ENCODE measurements at regions not wholly inside any gene's neighbourhood (a gene's known extent, or its start where the extent isn't known, plus 50 kb on each side); places are given as distances from the start of the nearest gene placed in this dataset.
"Not testable (repeated sequence)": the region's sequence is repeated elsewhere in the genome, so short reads cannot be mapped to it uniquely, and the experiment has no call there.

- no peak for DNase-seq
Measured at GRCh38 chr2:215793747-215794595, 219.4 kb downstream of the MREG start.

- DNase-seq, result no peak
Measured at GRCh38 chr2:215791481-215791937, 221.8 kb downstream of the MREG start.

GRCh38 chr2:215790523-215791421 is 222.6 kb downstream of the MREG start:
- DNase-seq, result no peak

- no peak for DNase-seq
Measured at GRCh38 chr2:215787565-215788178, 225.7 kb downstream of the MREG start.

GRCh38 chr2:215787025-215787424 is 226.3 kb downstream of the MREG start:
- no peak for DNase-seq

GRCh38 chr2:215784371-215784783 is 229.0 kb downstream of the MREG start:
- no peak for DNase-seq

GRCh38 chr2:215783640-215784039 is 229.7 kb downstream of the MREG start:
- DNase-seq, result not testable (repeated sequence)

GRCh38 chr2:215782965-215783364 is 230.4 kb downstream of the MREG start:
- no peak for DNase-seq

- DNase-seq, result no peak
Measured at GRCh38 chr2:215782295-215782694, 231.1 kb downstream of the MREG start.

- DNase-seq, result no peak
Measured at GRCh38 chr2:215780907-215781685, 232.3 kb downstream of the MREG start.

GRCh38 chr2:215780313-215780712 is 233.0 kb downstream of the MREG start:
- no peak for DNase-seq

- no peak for DNase-seq
Measured at GRCh38 chr2:215779912-215780311, 233.4 kb downstream of the MREG start.

GRCh38 chr2:215777465-215778044 is 235.8 kb downstream of the MREG start:
- DNase-seq, result no peak

GRCh38 chr2:215775106-215775505 is 238.2 kb downstream of the MREG start:
- no peak for DNase-seq

GRCh38 chr2:215773728-215774127 is 239.6 kb downstream of the MREG start:
- DNase-seq, result no peak

- DNase-seq, result no peak
Measured at GRCh38 chr2:215772634-215773563, 240.5 kb downstream of the MREG start.

- DNase-seq, result no peak
Measured at GRCh38 chr2:215772003-215772402, 241.3 kb downstream of the MREG start.

- no peak for DNase-seq
Measured at GRCh38 chr2:215771241-215771640, 242.1 kb downstream of the MREG start.

GRCh38 chr2:215770668-215771067 is 242.7 kb downstream of the MREG start:
- DNase-seq, result no peak

GRCh38 chr2:215769246-215769645 is 244.1 kb downstream of the MREG start:
- DNase-seq, result no peak

- no peak for DNase-seq
Measured at GRCh38 chr2:215767625-215768024, 245.7 kb downstream of the MREG start.
